Kidney (tissue), 13 donors: ENCODE measurements at regions not wholly inside any gene's neighbourhood (a gene's known extent, or its start where the extent isn't known, plus 50 kb on each side); places are given as distances from the start of the nearest gene placed in this dataset.

Source experiments
- DNase-seq, 5 donors: peaks; one replicate each; pipeline ENCODE4 v3.0.0-alpha.2; 2013 to 2020
- FAIRE-seq: peaks from 2 replicates; lab custom pipeline; 2012; peaks lifted over from hg19 to GRCh38; lab: Jason Lieb, UNC
- H3K27ac ChIP-seq, 2 donors: one replicate each; pipeline ENCODE4 v1.7.0; 2013; ENCODE audit warnings: low read depth in 2 of 2, low read length in 2 of 2, inconsistent platforms in 1 of 2
- H3K27me3 ChIP-seq: one replicate; pipeline ENCODE4 v1.7.1; 2013; ENCODE audit warnings: low read length, inconsistent platforms; ENCODE audit not compliant: control insufficient read depth, insufficient read depth
- H3K36me3 ChIP-seq, 3 donors: one replicate each; pipeline versions ENCODE4 v1.7.0 to v1.7.1; 2013; ENCODE audit warnings: low read length in 3 of 3, control low read depth in 1 of 3, inconsistent platforms in 1 of 3; ENCODE audit not compliant: insufficient read depth in 3 of 3, control insufficient read depth in 2 of 3
- H3K4me1 ChIP-seq, 3 donors: one replicate each; pipeline versions ENCODE4 v1.7.0 to v1.7.1; 2013; ENCODE audit warnings: low read length in 3 of 3, inconsistent platforms in 1 of 3, low read depth in 1 of 3; ENCODE audit not compliant: control insufficient read depth in 2 of 3, insufficient read depth in 2 of 3
- H3K4me3 ChIP-seq, 3 donors: one replicate each; pipeline versions ENCODE4 v1.7.0 to v1.8.1; 2013; ENCODE audit warnings: low read length in 3 of 3, control low read depth in 1 of 3, inconsistent platforms in 1 of 3
- H3K9ac ChIP-seq, 3 donors: one replicate each; pipeline versions ENCODE4 v1.7.0 to v1.7.1; 2013; ENCODE audit warnings: low read length in 3 of 3, control low read depth in 1 of 3, inconsistent platforms in 1 of 3
- H3K9me3 ChIP-seq, 3 donors: one replicate each; pipeline versions ENCODE4 v1.7.0 to v1.7.1; 2013; ENCODE audit warnings: low read length in 3 of 3, control low read depth in 1 of 3, inconsistent platforms in 1 of 3; ENCODE audit not compliant: control insufficient read depth in 2 of 3, insufficient read depth in 1 of 3
- CTCF ChIP-seq: IDR thresholded peaks from 3 replicates; pipeline ENCODE4 v1.5.1; 2012; ENCODE audit warnings: mild to moderate bottlenecking, moderate library complexity, borderline replicate concordance; ENCODE audit not compliant: insufficient read depth; ENCODE audit errors: extremely low read depth
- intact Hi-C: fragments of 100-400 bp; cut with DNase I; formaldehyde crosslinking; loops from one replicate; pipeline ENCODE4 v1.11.1; 2022
- donor health status: control.
- donor health status: control.
- donor health status: control.
- donor health status: control.
- donor health status: control.
- donor health status: DM: yes; HTN: yes; CAD: no.
- donor health status: Normal renal cell carcinoma (clear cell type).

GRCh38 chr2:52314231-52314630 is 1282.3 kb upstream of the NRXN1 start:
- Histone ChIP-seq H3K27ac (no peak overlapping the region), H3K27me3 (no peaks in the 10 kb centered on the region), H3K4me1 (no peaks in the 10 kb centered on the region), H3K36me3 (no peaks in the 10 kb centered on the region), H3K4me3 (no peak overlapping the region), H3K9me3 (no peaks in the 10 kb centered on the region), H3K9ac (no peak overlapping the region)
- FAIRE-seq (no peak), DNase-seq (no peak)
- no peak for TF ChIP-seq CTCF
- intact Hi-C loops: no loop called here

- H3K4me1 ChIP-seq: no peaks in the 10 kb centered on the region
- H3K27ac ChIP-seq: no peak overlapping the region
- TF ChIP-seq CTCF: no peak
- FAIRE-seq (no peak), DNase-seq (no peak)
- no peaks in the 10 kb centered on the region for H3K36me3 ChIP-seq
- no peak overlapping the region for H3K9ac ChIP-seq
- no peak overlapping the region for H3K4me3 ChIP-seq
- intact Hi-C loops: no loop called here
- H3K9me3 ChIP-seq: no peaks in the 10 kb centered on the region
- H3K27me3 ChIP-seq: no peaks in the 10 kb centered on the region
Measured at GRCh38 chr2:52312486-52312885, 1280.6 kb upstream of the NRXN1 start.

GRCh38 chr2:52311862-52312261 is 1279.9 kb upstream of the NRXN1 start:
- H3K9me3 ChIP-seq: no peaks in the 10 kb centered on the region
- no peaks in the 10 kb centered on the region for H3K27me3 ChIP-seq
- no peaks in the 10 kb centered on the region for H3K4me1 ChIP-seq
- DNase-seq (no peak), FAIRE-seq (no peak)
- intact Hi-C loops: no loop called here
- no peak overlapping the region for H3K27ac ChIP-seq
- no peak overlapping the region for H3K9ac ChIP-seq
- no peak for TF ChIP-seq CTCF
- H3K36me3 ChIP-seq: no peaks in the 10 kb centered on the region
- H3K4me3 ChIP-seq: no peak overlapping the region

- DNase-seq (no peak), FAIRE-seq (no peak)
- Histone ChIP-seq H3K27me3 (no peaks in the 10 kb centered on the region), H3K36me3 (no peaks in the 10 kb centered on the region), H3K9me3 (no peaks in the 10 kb centered on the region), H3K27ac (no peak overlapping the region), H3K4me3 (no peak overlapping the region), H3K4me1 (no peaks in the 10 kb centered on the region), H3K9ac (no peak overlapping the region)
- intact Hi-C loops: no loop called here
- no peak for TF ChIP-seq CTCF
Measured at GRCh38 chr2:52308156-52308555, 1276.2 kb upstream of the NRXN1 start.
